ENCODE measurements at regions not wholly inside any gene's neighbourhood (a gene's known extent, or its start where the extent isn't known, plus 50 kb on each side); places are given as distances from the start of the nearest gene placed in this dataset.

GRCh38 chr11:96778272-96778671, 388.5 kb downstream of the JRKL start:
- TF ChIP-seq, protein P1, sequence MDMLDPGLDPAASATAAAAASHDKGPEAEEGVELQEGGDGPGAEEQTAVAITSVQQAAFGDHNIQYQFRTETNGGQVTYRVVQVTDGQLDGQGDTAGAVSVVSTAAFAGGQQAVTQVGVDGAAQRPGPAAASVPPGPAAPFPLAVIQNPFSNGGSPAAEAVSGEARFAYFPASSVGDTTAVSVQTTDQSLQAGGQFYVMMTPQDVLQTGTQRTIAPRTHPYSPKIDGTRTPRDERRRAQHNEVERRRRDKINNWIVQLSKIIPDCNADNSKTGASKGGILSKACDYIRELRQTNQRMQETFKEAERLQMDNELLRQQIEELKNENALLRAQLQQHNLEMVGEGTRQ (IDR thresholded peaks at IDR 0.05; ENCODE audit: low read depth, low read length), result no peak
- TF ChIP-seq POLR2A (IDR thresholded peaks at IDR 0.05; ENCODE audit: low read depth, low read length) (no peak), CTCF (conservative IDR thresholded peaks at IDR 0.05; ENCODE audit: low read depth, low read length) (no peak)

Measured in IMR-90 (cell line).